ENCODE measurements at regions not wholly inside any gene's neighbourhood (a gene's known extent, or its start where the extent isn't known, plus 50 kb on each side); places are given as distances from the start of the nearest gene placed in this dataset.

- no peak for DNase-seq
- no peak for ATAC-seq
Measured at GRCh38 chr2:16561676-16562075, 104.0 kb downstream of the CYRIA start.

DNA sequence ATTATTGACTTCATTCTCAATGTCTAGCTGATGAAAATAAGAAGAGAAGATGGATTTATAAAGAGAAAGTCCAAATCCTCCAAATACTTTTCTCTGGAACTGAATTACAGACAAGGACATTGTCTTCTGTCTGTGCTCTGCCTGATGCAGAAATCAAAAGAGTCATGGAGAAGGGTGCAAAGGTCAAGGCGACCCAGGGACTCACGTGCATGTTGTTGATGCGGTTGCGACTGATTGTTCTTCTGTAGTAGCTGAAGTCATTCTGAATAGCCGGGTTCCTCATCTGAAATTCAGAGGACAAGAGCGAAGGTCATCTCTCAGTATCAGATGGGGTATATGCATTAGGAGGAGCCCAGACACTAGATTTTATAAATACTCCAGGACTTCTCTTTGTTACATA is 104.4 kb downstream of the CYRIA start:
- DNase-seq = no peak
- no peak for ATAC-seq

- DNase-seq = no peak
- no peak for ATAC-seq
Measured at GRCh38 chr2:16559278-16560067, 106.2 kb downstream of the CYRIA start.

- DNase-seq (no peak), ATAC-seq (no peak)
Measured at GRCh38 chr2:16554060-16554583, 111.5 kb downstream of the CYRIA start.

- ATAC-seq (no peak), DNase-seq (peak; percentile 17)
Measured at GRCh38 chr2:16553226-16553625, 112.4 kb downstream of the CYRIA start.

GRCh38 chr2:16552202-16552601 is 113.4 kb downstream of the CYRIA start:
- no peak for DNase-seq
- no peak for ATAC-seq

DNA sequence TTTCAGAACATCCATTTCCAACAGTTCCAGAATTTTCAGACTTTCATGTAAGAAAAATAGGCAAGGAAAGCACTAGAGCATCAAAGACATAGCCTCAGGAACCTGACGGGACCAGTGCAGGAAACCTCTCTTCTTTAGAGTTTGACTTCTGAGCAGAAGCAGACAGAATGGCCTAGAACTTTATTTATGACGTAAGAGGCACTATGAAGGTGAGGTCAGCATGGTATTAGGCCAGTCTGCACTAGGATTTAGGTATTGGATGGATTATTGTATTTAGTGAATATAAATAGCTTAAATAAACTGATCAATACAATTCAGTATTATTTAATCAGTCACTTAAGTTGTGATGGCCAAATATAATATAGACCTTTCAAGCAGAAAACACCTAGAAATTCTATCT is 117.6 kb downstream of the CYRIA start:
- DNase-seq (no peak), ATAC-seq (no peak)

DNA sequence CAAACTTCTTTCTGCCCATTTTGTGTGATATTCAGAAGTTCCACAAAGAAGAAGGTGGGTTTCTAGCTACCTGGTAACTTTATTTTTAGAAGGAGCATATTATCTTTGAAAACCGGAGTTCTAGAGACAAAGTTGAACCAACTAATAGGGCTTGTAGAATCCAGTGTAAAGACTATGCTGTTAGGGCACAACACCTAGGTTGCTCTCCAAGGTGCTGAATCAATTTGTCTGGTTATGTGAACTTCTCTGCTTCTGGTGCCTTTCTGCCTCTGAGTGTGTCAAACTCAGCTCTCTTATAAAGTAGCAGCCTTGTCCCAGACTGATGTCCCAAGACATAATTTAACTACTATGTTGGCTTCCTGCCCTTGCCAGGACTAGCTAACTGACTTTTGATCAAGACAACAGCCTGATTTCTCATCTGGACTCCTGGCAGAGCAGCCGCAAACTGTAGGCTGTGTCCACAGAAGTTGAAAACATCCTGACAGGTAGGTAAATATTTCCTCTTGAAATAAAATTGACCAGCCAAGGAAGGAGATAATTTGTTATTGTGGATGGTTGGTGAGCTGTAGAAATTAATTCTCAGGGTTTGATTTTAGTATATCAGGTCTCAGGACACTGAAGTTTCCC is 119.4 kb downstream of the CYRIA start:
- ATAC-seq = no peak
- DNase-seq = no peak

- DNase-seq (no peak), ATAC-seq (no peak)
Measured at GRCh38 chr2:16538707-16539106, 126.9 kb downstream of the CYRIA start.

DNA sequence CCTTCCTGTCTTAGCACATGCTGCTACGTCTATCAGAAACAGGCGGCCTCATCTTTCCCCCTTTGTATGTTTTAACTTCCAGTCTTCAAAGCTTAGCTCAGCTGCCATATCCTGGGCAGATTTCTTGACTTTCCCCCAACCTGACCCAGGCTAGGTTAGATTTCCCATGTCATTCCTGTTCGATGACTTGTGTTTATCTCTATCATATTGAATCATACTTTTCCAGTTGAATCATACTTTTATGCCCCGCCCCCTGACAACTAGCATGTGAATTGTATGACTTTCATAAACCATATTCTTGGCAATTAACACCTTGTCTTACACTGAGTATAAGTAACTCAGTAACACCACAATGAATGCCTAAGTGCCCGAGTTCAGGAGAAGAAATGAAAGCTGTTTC is 128.3 kb downstream of the CYRIA start:
- DNase-seq = no peak
- no peak for ATAC-seq

DNA sequence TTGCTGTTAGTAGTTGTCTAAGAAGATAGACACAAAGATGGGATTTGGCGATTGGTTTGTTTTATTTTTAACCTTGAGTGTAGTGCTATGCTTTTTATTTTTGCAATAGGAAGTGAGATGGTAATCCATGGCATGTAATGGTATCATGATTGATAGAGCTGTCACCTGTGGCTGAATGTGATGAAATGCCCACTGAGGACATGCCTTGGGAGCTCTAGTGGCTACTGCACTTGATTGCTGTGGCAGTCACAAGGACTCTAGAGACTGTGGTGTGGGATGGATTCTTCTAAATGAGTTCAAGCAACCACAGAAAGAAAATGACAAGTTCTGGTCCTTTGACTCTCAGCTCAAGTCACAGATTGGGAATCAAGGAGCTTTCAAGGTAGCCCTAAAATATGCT is 139.4 kb downstream of the CYRIA start:
- ATAC-seq = no peak
- DNase-seq = no peak

- ATAC-seq = no peak
- peak; percentile 26 for DNase-seq
Measured at GRCh38 chr2:16525265-16525887, 140.3 kb downstream of the CYRIA start.

GRCh38 chr2:16523711-16524110 is 141.9 kb downstream of the CYRIA start:
- ATAC-seq (no peak), DNase-seq (no peak)

DNA sequence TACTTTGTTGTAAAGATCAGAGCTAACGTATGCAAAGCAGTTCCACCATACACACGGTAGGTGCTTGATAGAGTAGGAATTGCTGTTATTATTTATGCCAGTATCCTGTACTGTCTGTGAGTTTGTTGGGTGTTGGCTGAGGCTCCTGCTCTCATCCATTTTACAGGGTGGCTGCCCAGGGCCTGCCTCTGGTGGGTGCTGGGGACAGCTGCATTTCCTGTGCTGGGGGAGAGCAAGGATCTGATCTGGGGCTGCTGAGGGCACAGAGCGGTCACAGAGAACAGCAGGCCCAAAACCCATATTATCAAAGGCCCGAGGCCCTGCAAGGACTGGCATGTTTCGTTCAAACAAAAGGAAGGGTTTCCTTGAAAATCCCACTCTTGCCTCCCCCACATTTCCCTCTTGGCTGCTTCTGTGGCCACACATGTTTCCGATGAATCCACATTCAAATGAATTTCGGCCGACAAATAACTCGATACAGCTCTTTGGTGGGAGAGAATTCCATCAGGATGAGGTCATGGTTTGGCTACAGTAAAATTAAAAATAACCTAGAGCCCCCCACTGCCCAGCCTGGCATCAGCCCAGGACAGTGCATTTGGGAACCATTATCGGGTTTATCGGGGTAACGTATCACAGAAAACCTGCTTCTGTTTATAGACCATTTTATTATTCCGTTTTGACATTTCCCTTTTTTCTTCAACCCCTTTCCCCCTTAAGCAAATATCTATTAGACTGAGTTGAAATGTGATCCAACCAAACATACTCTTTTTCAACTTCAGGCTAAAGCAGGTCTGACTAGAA is 143.4 kb downstream of the CYRIA start:
- DNase-seq = no peak
- ATAC-seq = no peak

DNA sequence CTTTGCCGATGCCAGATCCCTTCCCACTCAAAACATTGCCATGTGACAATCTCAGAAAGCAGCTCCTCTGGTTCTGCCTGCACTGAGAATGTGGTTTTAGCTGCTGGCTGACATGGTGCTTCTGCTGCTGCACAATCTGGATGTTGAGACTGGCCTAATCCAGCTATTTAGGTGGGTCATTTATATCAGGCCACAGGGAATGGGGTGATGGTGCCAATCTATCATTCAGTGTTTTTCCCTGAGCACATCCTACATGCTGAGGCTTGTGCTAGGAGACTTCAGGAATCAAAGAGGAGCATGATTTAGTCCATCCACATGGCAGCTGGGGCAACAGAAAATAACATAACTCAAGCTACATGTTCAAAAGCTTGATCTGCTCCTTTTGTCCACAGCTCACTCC is 144.7 kb downstream of the CYRIA start:
- no peak for ATAC-seq

GRCh38 chr2:16515696-16516095 is 149.9 kb downstream of the CYRIA start:
- DNase-seq = no peak

More for the DNA sequence above, 144.7 kb downstream of the CYRIA start:
- no peak for DNase-seq

GRCh38 chr2:16513626-16514025 is 152.0 kb downstream of the CYRIA start:
- no peak for ATAC-seq
- DNase-seq = no peak

More at GRCh38 chr2:16515696-16516095, 149.9 kb downstream of the CYRIA start:
- no peak for ATAC-seq

DNA sequence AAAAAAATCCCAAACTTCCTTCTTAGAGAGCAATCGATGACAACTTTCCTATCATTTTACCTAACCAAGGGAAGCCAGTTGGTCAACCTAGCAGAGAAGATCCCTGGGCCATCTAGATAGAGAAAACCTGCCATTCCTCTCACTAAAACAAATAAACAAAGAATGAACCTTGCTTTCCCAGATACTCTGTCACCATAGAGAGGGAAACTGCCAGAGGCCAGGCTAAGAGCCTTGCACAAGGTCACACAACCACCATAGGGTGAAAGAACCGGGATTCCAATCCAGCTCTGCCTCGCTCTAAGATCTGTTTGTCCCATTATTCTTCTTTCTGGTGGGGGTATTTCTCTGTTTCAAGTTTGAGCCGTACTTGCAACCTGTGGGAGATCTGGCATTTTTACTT is 154.6 kb downstream of the CYRIA start:
- no peak for ATAC-seq

DNA sequence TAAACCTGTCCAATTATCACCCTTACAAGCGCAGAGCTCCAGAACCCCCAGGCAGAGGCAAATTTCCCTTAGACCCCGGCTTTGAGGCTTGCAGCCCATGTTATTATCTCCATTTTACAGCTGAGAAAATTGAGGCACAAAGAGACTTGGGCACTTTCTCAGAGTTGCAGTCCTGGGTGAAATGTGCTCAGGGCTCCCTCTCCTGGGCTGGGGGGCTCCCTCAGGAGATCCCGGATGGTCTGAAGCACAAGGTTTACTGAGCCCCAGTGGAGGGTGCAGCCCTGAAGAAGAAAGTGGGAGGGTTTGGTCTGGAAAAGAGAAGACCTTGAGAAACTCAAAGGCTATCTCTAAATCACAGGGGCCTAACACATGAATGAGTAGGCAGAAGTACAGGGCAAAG is 156.6 kb downstream of the CYRIA start:
- ATAC-seq = no peak
- no peak for DNase-seq

More for the DNA sequence above, 154.6 kb downstream of the CYRIA start:
- DNase-seq = no peak

- no peak for DNase-seq
- no peak for ATAC-seq
Measured at GRCh38 chr2:16508490-16508851, 157.2 kb downstream of the CYRIA start.

DNA sequence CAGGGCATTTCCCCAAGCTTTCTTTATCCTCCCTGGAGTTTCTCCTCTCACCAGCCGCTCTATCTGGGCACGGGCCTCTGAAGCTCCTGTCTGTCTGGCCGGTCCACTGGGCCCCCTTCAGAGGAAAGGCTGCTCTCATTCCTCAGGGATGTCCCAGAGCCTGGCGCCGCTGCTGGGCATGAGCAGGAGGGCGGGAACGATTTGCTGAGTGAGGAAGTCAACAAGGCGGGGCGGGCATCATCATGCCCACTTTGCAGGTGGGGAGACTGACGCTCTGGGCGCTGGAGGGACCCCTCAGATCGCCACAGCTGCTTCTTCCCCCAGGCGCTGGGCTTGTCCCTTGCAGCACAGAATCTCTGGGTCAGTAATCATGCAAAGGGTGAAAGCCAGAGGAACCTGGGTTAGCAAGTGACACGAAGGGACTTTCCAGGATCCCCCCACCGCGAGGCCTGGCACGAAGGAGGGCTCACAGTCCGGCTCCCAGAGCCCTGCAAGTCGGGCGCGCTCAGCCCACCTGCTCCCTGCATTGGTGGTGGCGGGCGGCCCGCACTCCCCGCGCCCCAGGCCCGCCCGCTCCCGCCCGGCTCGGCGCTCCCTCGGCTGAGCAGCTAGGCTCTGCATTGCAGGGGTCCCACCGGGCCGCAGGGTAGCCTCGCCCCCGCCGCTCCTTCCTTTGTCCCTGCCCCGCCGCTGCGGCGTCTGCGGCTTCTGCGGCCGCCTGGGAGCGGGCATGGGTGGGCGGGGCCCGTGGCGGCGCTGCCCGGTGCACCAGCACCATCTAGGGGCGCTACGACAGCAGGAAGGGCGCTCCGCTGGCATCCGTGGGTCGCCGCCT is 157.8 kb downstream of the CYRIA start:
- DNase-seq (peak; percentile 20), ATAC-seq (peak; percentile 34)

Measured in stimulated activated naive CD8-positive, alpha-beta T cell treated with anti-CD3 and anti-CD28 coated beads, Interleukin-15, Interleukin-2, amounts not matched to agents 100 U/mL and 50 U/mL, for 24 hours (primary cell).